ENCODE measurements at regions not wholly inside any gene's neighbourhood (a gene's known extent, or its start where the extent isn't known, plus 50 kb on each side); places are given as distances from the start of the nearest gene placed in this dataset.
"Not testable (repeated sequence)": the region's sequence is repeated elsewhere in the genome, so short reads cannot be mapped to it uniquely, and the experiment has no call there.

DNA sequence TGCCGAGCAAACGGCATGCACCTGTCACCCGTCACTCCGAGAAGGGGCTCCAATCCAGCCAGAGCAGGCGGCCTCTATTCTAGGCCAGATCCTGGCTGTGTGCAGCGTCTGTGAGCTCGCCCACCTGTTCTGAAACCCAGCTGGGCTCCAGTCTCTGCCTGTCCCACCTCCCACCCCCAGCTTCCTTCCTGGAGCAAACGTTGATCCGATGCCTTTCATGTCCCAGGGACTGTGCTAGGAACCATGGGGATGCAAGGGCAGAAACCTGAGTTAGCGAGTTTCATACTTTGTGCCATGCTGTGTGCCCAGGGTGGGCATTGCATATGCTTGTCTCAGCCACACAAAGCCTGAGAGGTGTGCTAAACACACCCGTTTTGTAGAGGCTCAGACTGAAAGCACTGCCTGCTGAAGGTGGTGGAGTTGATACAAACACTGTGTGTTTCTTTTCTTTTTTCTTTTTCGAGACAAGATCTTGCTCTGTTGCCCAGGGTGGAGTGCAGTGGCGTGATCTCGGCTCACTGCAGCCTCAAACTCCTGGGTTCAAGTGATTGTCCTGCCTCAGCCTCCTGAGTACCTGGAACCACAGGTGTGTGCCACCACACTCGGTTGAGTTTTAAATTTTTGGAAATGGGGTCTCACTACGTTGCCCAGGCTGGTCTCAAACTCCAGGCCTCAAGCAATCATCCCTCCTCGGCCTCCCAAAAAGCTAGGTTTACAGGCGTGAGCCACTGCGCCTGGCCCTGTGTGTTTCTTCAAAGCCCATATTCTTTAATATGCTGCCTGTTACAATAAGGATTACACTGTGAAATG, 84.1 kb upstream of the MED13L start:
- no peak for DNase-seq (ENCODE audit: low read depth)

DNA sequence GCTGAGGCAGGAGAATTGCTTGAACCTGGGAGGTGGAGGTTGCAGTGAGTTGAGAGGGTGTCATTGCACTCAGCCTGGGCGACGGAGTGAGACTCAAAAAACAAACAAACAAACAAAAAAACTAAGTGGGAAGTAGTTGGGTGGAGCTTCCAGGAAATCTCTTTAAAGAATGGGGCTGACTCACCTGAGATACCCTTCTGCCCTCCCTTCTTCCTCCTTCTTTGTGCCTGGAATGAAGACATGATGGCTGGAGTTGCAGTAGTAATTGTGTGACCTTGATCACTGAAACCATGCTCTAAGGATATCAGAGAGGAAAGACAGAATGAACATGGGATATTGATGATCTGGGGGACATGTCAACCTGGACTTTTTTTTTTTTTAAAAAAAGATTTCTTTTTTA, 87.6 kb upstream of the MED13L start:
- DNase-seq (ENCODE audit: low read depth) = no peak

- DNase-seq (ENCODE audit: low read depth) = no peak
These were observed 88.3 kb upstream of the MED13L start for GRCh38 chr12:116365606-116366455.

DNA sequence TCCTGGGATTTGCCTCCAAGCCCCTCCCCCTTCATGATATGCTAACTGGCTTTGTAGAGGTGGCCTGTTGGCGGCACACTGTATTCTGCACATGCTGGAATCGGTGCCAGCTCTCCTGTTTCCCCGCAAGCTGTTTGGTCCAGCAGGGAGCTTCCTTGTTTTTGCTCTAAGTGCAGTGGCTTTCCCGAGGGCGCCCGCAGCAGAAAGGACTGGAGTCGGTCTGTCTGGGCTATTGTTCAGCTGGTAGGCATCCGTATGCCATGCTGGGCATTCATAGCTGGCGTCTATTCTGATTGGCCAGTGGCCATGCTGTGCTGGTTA, 88.9 kb upstream of the MED13L start:
- no peak for DNase-seq (ENCODE audit: low read depth)

DNA sequence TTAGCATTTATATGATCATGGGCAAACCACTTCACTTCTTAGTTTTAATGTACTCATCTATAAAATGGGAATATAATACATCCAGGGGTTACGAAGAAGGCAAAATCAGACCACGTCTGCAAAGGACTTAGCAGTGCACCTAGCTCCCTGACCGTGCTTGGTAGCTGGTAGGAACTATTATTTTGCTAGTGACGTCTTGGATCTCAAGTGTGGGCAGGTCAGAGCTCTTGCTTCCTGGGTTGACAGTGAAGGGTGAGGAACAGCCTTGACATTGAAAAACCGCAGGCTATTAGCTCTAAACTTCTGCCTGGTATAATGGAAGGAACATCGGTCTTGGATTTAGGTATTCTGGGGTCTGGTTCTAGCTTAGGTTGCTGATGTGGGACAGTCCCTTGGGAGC, 89.3 kb upstream of the MED13L start:
- no peak for DNase-seq (ENCODE audit: low read depth)

DNA sequence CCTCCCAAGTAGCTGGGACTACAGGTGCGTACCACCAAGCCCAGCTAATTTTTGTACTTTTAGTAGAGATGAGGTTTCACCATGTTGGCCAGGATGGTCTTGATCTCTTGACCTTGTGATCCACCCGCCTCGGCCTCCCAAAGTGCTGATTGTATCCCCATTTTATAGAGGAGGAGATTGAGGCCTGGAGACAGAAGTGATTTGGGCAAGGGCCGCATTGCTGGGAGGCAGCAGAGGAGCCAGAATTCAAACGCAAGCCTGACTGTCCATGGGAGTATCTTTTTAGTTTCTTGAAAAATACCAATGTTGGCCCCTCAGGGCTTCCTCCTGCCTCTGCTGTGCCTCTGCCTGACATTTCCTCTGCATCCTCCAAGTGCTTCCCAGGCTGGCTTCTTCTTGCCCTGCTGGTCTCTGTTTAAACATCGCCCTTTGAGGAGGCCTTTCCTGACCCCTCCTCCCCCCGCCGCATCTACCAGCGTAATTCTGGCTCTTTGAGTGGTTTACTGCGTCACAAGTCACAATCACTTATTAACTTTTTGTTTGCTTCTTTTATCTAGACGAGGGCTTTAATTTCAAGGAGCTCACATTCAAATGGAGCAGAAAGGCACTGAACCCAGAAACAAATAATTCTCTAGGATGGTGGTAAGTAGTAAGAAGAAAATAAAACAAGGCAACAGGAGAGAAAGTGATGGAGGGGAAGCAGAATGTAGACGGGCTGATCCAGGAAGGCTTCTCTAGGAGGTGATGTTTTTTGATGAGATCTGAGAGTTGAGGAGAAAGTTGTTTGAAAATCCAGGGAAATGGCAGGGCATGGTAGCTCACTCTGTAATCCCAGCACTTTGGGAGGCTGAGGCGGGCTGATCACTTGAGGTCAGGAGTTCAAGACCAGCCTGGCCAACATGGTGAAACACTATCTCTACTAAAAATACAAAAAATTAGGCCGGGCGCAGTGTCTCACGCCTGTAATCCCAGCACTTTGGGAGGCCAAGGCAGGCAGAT, 91.0 kb upstream of the MED13L start:
- no peak for DNase-seq (ENCODE audit: low read depth)

DNA sequence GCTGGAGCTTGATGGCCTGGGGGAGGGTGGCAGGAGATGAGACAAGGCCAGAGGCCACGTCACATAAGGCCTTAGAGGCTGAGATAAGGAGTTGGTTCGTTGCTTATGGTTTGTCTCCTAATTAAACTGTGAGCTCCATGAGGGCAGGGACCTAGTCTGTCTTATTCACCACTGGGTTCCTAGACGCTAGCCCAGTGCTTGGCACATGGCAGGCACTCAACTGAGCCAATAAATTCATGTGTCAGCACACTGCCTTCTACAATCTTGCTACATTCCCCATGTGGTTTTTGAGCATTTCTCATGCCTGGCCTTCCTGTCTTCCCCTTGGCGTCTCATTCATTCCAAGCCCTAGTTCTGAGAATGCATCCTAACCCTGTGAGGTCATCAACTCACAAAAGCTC, 92.5 kb upstream of the MED13L start:
- no peak for DNase-seq (ENCODE audit: low read depth)

GRCh38 chr12:116370886-116371580, 93.5 kb upstream of the MED13L start:
- DNase-seq (ENCODE audit: low read depth) = no peak

DNA sequence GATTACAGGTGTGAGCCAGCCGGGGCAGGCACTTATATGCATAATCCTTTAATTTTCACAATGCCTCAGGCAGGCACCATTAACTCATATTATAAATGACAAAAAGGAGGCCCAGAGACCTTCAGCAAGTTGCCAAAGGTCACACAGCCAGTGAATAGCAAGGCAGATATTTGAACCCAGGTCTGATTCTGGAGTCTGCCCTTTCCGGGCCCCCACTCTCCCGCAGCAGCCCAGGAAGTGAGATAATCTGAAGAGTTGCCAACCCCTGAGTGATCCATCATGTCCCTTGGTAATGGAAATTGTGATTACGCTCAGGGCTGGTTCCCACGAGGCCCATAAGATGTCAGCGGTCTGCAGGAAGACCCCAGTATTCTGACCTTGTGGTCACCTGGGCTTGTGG, 95.3 kb upstream of the MED13L start:
- no peak for DNase-seq (ENCODE audit: low read depth)

DNA sequence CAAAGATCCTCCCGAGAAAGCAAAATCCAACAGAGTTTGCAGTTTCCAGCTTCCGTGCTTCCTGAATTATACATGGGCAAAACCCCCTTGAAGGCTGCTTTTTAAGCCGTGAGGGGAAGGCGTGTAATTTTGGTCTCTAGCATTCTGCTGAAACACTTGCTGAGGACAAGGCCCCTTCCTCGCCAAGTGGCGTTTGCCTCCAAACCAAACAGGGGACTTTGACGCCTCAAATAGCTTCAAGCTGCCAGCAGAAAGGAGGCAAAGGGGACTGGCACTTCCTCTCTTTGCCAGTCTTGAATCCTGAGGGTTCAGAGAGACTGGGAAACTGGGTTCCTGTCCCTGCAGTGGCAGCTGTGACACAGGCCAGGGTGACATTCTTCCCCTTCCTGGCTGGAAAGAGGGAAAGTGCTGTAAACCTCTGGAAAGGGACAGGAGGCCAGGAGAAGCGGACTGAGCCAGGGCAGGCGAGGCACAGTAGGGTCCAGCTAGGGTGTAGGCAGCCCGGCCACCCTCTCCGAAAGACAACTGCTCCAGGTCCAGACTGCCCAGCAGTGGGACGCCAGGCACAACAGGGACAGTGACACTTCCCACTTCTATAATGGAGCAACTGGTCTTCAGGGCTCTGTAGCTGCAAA, 96.2 kb upstream of the MED13L start:
- no peak for DNase-seq (ENCODE audit: low read depth)

DNA sequence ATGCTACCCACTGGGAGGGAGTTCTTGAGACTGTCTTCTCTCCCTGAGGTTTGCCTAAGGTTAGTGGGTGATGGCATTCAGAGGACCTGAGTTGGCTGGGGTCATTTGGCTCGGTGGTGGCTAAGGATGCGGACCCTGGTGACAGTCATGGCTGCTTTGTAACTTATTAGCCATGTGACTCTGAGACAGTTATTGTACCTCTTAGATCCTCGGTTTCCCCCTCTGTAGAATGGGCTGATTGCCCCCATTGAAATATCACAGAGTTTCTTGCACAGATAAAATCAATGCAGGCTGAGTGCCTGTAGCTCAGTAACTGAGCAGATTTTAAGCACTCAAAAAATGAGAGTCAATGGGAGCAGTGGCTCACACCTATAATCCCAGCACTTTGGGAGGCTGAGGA, 96.7 kb upstream of the MED13L start:
- no peak for DNase-seq (ENCODE audit: low read depth)

DNA sequence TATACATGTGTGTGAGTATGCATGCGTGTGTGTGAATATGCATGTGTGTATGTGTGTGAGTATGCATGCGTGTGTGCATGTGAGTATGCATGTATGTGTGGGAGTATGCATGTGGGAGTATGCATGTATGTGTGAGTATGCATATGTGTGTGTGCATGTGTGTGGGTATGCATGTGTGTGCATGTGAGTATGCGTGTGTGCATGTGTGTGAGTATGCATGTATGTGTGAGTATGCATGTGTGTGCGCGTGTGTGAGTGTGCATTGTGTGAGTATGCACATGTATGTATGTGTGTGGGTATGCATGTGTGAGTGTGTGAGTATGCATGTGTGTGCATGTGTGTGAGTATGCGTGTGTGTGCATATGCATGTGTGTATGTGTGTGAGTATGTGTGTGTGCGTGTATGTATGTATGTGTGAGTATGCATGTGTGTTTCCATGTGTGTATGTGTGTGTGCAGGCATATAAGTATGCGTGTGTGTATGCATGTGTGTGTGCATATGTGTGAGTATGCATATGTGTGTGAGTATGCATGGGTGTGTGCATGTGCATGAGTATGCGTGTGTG, 97.9 kb upstream of the MED13L start:
- DNase-seq (ENCODE audit: low read depth) = no peak

- no peak for DNase-seq (ENCODE audit: low read depth)
These were observed 99.1 kb upstream of the MED13L start for GRCh38 chr12:116376354-116377193.

- not testable (repeated sequence) for DNase-seq (ENCODE audit: low read depth)
These were observed 99.7 kb upstream of the MED13L start for GRCh38 chr12:116377194-116377571.

DNA sequence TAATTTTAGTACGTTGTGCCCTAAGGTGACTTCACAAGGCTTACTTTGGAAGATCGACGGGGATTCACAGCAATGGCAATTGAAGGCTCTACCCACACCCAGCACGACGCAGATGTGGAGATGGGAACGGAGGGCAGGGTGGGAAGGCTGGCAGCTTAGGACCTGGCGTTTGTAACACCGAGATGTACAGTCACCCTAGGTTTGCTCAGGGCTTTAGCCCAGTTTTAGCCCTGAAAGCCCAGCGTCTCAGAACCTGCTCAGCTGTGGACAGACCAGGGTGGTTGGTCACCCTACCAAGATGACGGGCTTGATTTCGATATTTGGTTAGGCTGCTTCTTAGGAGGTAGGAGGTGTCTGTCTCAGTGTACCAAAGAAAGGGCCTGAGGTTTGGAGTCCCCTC, 100.5 kb upstream of the MED13L start:
- no peak for DNase-seq (ENCODE audit: low read depth)

- no peak for DNase-seq (ENCODE audit: low read depth)
These were observed 102.6 kb upstream of the MED13L start for GRCh38 chr12:116380108-116380507.

GRCh38 chr12:116380740-116381139, 103.2 kb upstream of the MED13L start:
- not testable (repeated sequence) for DNase-seq (ENCODE audit: low read depth)

- no peak for DNase-seq (ENCODE audit: low read depth)
These were observed 103.8 kb upstream of the MED13L start for GRCh38 chr12:116381240-116381743.
